GM06990 (cell line): ENCODE measurements at regions not wholly inside any gene's neighbourhood (a gene's known extent, or its start where the extent isn't known, plus 50 kb on each side); places are given as distances from the start of the nearest gene placed in this dataset.

ENCODE experiments used
- DNase-seq: peaks from one replicate; pipeline ENCODE4 v3.0.0-alpha.2; 2011; ENCODE audit not compliant: insufficient read length; ENCODE audit errors: extremely low read depth
- H3K27me3 ChIP-seq: replicated peaks from 2 replicates; pipeline ENCODE4 v1.6.0; 2011; ENCODE audit warnings: low read length; ENCODE audit not compliant: control insufficient read depth, insufficient read depth
- H3K36me3 ChIP-seq: 2 replicates; pipeline ENCODE4 v1.5.1; 2011; ENCODE audit warnings: low read length; ENCODE audit not compliant: control insufficient read depth, insufficient read depth
- H3K4me3 ChIP-seq: replicated peaks from 2 replicates; pipeline ENCODE4 v1.5.1; 2011; ENCODE audit warnings: low read depth, mild to moderate bottlenecking, control low read depth, low read length
- TF ChIP-seq, protein P1 (sequence below): IDR thresholded peaks from 2 replicates; pipeline ENCODE4 v1.5.1; 2011; ENCODE audit warnings: low read length, control low read depth, mild to moderate bottlenecking, inconsistent platforms; ENCODE audit not compliant: insufficient read depth, poor library complexity, severe bottlenecking

DNA sequence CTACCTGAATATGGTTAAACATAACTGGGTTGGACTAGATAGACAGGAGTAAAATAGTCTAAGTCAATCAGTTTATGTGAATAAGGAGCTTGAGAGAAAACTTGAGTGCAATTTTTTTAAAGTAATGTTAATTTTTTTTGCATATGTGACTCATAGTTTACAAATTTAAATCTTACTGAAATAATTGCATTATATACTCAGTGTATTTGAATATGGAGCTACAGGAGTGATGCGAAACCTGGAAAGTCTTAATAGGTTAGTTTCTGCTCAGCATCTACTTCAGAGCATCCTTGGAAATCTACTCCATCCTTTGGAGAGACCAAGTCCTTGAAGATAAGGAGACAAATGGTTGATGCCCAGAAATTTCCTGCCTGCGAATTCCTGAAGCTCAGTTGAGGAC, 318.8 kb upstream of the NXPH2 start:
- H3K4me3 ChIP-seq, result no peak overlapping the region
- no peak for DNase-seq
- TF ChIP-seq, protein P1, sequence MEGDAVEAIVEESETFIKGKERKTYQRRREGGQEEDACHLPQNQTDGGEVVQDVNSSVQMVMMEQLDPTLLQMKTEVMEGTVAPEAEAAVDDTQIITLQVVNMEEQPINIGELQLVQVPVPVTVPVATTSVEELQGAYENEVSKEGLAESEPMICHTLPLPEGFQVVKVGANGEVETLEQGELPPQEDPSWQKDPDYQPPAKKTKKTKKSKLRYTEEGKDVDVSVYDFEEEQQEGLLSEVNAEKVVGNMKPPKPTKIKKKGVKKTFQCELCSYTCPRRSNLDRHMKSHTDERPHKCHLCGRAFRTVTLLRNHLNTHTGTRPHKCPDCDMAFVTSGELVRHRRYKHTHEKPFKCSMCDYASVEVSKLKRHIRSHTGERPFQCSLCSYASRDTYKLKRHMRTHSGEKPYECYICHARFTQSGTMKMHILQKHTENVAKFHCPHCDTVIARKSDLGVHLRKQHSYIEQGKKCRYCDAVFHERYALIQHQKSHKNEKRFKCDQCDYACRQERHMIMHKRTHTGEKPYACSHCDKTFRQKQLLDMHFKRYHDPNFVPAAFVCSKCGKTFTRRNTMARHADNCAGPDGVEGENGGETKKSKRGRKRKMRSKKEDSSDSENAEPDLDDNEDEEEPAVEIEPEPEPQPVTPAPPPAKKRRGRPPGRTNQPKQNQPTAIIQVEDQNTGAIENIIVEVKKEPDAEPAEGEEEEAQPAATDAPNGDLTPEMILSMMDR, result no peak

DNA sequence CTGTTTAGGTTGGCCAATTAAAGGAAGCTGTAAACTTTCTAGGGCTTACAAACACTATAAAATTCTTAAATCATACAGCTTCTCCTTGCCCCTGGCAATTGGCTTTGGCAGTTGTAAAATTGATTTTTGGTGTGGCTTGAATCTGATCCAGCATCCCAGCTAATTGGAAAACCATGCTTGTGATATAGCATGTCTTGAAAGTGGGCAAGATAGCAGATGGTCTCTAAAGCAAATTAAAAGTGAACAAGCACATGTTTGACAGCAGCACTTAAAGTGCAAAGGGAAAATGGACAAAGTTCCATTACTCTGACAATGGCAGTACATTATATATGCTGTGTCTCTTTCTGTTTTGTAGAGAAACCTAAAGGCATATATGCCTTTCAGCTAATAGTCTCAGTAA, 302.9 kb upstream of the NXPH2 start:
- TF ChIP-seq, protein P1, result no peak
- no peaks in the 10 kb centered on the region for H3K36me3 ChIP-seq
- no peak overlapping the region for H3K4me3 ChIP-seq
- no peaks in the 10 kb centered on the region for H3K27me3 ChIP-seq
- DNase-seq, result no peak

More for the DNA sequence above, 318.8 kb upstream of the NXPH2 start:
- H3K27me3 ChIP-seq, result no peaks in the 10 kb centered on the region
- no peaks in the 10 kb centered on the region for H3K36me3 ChIP-seq

DNA sequence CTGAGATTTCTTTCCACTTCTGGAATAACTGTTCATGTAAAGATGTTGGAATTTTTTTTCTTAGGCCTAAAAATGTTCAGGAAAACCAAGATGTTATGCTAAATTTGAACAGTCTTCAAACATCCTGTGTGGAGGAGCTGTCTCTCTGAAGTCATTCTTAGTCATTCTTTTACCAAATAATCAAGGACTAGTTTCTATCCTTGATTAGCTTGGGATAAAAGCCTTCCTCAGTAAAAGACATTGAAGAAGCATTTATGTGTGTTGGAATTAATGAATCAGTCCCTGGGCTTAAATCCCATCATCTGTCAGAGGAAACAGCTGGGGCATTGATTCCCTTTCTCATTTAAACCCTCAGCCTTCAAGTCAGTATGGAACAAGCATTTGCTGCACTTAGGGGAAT, 300.1 kb upstream of the NXPH2 start:
- Histone ChIP-seq H3K27me3 (no peaks in the 10 kb centered on the region), H3K36me3 (no peaks in the 10 kb centered on the region), H3K4me3 (no peak overlapping the region)
- DNase-seq, result no peak
- TF ChIP-seq, protein P1, result no peak

DNA sequence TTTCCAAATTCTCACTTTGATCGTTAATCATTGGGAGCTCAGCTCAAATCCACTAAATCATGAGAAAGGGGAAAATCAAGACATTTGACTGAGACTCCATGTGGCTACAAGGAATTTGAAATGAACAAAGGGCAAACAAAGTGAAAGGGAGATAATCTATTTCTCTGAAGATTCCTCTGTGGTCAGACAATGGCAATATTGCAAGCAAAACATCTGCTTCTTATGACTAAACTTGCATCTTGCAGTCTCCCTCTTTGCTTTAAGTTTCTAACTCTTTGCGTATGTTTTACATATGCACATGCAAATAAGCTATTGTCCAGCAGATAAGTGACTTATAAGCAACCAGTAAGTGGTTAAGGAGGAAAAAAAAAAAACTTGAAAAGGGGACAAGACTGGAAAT, 299.1 kb upstream of the NXPH2 start:
- DNase-seq, result no peak
- no peak overlapping the region for H3K4me3 ChIP-seq
- TF ChIP-seq, protein P1, result no peak
- H3K27me3 ChIP-seq, result no peaks in the 10 kb centered on the region
- no peaks in the 10 kb centered on the region for H3K36me3 ChIP-seq

DNA sequence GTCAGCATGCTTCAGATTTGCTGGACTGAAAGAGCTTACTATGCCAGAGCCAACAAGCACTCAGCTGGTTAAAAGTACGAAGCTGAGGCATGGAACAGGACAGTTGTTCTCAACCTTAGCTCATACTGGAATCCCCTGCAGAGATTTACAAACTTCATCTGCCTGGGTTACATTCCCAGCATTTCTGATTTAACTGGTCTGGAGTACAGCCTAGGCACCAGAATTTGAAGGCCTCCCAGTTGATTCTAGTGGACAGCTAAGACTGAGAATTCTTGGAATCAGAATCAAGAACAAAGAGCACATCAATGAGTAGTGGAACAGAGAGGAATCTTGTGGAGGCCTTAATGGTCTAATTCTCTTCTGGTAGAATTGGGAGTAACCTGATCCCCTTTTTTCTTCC, 298.2 kb upstream of the NXPH2 start:
- TF ChIP-seq, protein P1, result no peak
- DNase-seq, result no peak
- Histone ChIP-seq H3K27me3 (no peaks in the 10 kb centered on the region), H3K4me3 (no peak overlapping the region), H3K36me3 (no peaks in the 10 kb centered on the region)

DNA sequence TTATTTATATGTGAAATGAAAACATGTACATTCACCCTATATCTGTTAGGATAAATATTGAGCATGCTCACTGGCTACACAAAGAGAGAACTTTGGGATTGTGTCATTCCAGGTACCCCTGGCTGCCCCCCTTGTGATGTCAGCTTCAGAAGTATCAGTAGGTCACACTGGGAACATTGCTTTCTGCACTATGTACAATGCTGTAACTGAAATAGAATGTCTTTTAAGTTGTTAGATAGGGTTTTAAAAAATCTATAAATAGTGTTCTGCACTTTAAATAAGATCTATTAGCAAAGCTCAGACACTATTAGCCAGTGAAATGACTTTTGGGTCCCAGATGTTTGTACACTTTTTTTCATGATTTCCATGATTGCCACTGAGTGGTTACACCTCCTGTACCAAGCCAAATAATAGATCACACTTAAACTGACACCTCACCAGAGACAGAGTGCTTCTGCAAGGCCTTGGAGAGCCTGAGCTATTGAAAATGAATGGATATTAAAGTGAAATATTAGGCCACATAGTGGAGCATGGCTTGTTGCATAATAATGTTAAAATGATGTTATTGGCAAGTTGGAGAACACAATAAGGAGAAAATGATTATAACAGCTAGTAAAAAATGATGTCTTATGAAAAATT, 297.0 kb upstream of the NXPH2 start:
- TF ChIP-seq, protein P1, result no peak

More for the DNA sequence above, 297.0 kb upstream of the NXPH2 start:
- Histone ChIP-seq H3K27me3 (no peaks in the 10 kb centered on the region), H3K4me3 (no peak overlapping the region), H3K36me3 (no peaks in the 10 kb centered on the region)
- DNase-seq, result no peak
